Memory B cell (primary cell): ENCODE measurements at regions not wholly inside any gene's neighbourhood (a gene's known extent, or its start where the extent isn't known, plus 50 kb on each side); places are given as distances from the start of the nearest gene placed in this dataset.
"Not testable (repeated sequence)": the region's sequence is repeated elsewhere in the genome, so short reads cannot be mapped to it uniquely, and the experiment has no call there.

Source experiments
- ATAC-seq: fragments of 150-1000 bp; cut with Tn5 transposase; 2 replicates; pipeline ENCODE4 v1.10.0; 2021; ENCODE audit warnings: low read depth, mild to moderate bottlenecking, moderate library complexity
- DNase-seq, 2 donors: peaks; one replicate each; pipeline ENCODE4 v3.0.0; 2022; ENCODE audit warnings: low spot score in 2 of 2
- H3K27ac Mint-ChIP-seq: one replicate; pipeline ENCODE4 v1.8.0; 2022; ENCODE audit warnings: mild to moderate bottlenecking, moderate library complexity, mixed read lengths
- H3K27me3 Mint-ChIP-seq: one replicate; pipeline ENCODE4 v1.8.0; 2022; ENCODE audit warnings: mixed read lengths
- H3K36me3 Mint-ChIP-seq: one replicate; pipeline ENCODE4 v1.8.0; 2022; ENCODE audit warnings: mild to moderate bottlenecking, mixed read lengths
- H3K4me1 Mint-ChIP-seq: one replicate; pipeline ENCODE4 v1.8.0; 2022; ENCODE audit warnings: mixed read lengths
- H3K4me3 Mint-ChIP-seq: one replicate; pipeline ENCODE4 v1.8.0; 2022; ENCODE audit warnings: mild to moderate bottlenecking, moderate library complexity, mixed read lengths
- H3K9me3 Mint-ChIP-seq: one replicate; pipeline ENCODE4 v1.8.0; 2022; ENCODE audit warnings: mixed read lengths

- DNase-seq (no peak), ATAC-seq (no peak)
- H3K4me3 Mint-ChIP-seq, result no peak overlapping the region
- H3K9me3 Mint-ChIP-seq, result peaks cover 3% of the 10 kb centered on the region
- no peaks in the 10 kb centered on the region for H3K4me1 Mint-ChIP-seq
- H3K27me3 Mint-ChIP-seq, result no peaks in the 10 kb centered on the region
- H3K36me3 Mint-ChIP-seq, result no peaks in the 10 kb centered on the region
- no peak overlapping the region for H3K27ac Mint-ChIP-seq
Observed at GRCh38 chr6:103326760-103327757, 1532.7 kb downstream of the HACE1 start.

DNA sequence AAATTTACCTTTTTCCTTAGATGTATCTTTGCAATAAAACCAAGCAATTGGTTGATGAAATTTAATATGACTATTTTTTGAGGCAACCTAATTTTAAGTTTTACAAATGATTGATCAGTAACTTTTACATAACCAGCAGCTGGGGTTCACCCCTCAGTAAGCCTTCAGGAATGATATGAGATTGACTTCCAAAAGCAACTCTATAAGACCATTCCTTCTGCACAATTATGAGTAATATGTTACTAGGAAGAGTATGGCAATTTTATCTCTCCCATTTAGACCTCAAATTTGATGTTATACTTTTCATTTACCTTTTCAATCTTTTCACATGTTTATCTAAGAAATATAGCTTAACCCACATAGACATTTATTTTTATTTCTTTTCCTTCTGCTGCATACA, 1546.3 kb downstream of the HACE1 start:
- Mint-ChIP-seq H3K36me3 (no peaks in the 10 kb centered on the region), H3K27me3 (no peaks in the 10 kb centered on the region), H3K4me3 (no peak overlapping the region), H3K27ac (no peak overlapping the region), H3K4me1 (no peaks in the 10 kb centered on the region), H3K9me3 (no peaks in the 10 kb centered on the region)
- ATAC-seq (no peak), DNase-seq (no peak)

- not testable (repeated sequence) for H3K27ac Mint-ChIP-seq, H3K4me1 Mint-ChIP-seq, H3K27me3 Mint-ChIP-seq, DNase-seq, ATAC-seq, H3K36me3 Mint-ChIP-seq, H3K4me3 Mint-ChIP-seq, H3K9me3 Mint-ChIP-seq
Observed at GRCh38 chr6:103294376-103294775, 1565.3 kb downstream of the HACE1 start.

DNA sequence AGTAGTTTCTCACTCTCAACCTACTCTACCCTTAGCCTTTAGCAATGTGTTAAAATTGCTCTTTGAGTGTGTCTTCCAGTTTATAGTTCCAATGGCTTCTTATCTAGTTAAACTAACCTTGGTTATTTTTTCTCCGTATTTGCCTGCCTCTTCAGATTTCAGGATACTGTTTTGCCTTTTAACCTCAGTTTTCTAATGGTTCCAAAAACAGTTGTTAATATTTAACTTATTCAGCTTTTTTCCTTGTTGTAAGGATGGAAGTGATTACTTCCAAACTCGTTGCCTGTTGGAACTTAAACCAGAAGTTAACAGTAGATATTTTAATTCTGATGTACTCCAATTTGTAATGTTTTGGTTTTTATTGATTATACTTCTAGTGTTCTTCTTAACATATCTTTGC, 1574.9 kb downstream of the HACE1 start:
- Mint-ChIP-seq H3K27me3 (no peaks in the 10 kb centered on the region), H3K27ac (no peak overlapping the region), H3K4me3 (no peak overlapping the region), H3K9me3 (peaks cover 5% of the 10 kb centered on the region), H3K4me1 (no peaks in the 10 kb centered on the region), H3K36me3 (no peaks in the 10 kb centered on the region)
- ATAC-seq, result no peak
- DNase-seq, result no peak

- Mint-ChIP-seq H3K27me3 (no peaks in the 10 kb centered on the region), H3K27ac (no peak overlapping the region), H3K9me3 (peaks cover 3% of the 10 kb centered on the region), H3K4me3 (no peak overlapping the region), H3K4me1 (no peaks in the 10 kb centered on the region), H3K36me3 (no peaks in the 10 kb centered on the region)
- ATAC-seq, result no peak
- DNase-seq, result no peak
Observed at GRCh38 chr6:103280417-103280816, 1579.3 kb downstream of the HACE1 start.

DNA sequence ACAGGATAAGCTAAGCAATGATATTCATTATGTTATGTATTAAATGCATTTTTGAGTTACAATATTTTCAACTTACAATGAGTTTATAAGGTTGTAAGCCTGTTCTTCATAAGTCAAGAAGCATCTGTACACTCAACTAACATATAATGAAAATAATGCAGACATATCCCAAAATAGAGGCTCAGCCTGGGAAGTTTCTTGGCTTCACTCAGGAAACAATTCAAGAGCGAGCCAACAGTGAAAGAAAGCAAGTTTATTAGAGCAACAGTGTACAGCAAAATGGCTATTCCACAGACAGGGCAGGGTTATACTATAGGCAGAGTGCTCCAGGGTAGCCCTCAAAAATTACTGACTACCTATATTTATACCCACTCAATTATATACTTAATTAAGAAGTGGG, 1581.8 kb downstream of the HACE1 start:
- H3K27me3 Mint-ChIP-seq, result no peaks in the 10 kb centered on the region
- H3K4me3 Mint-ChIP-seq, result no peak overlapping the region
- H3K36me3 Mint-ChIP-seq, result no peaks in the 10 kb centered on the region
- H3K9me3 Mint-ChIP-seq, result peaks cover 3% of the 10 kb centered on the region
- no peak for DNase-seq
- no peak overlapping the region for H3K27ac Mint-ChIP-seq
- no peaks in the 10 kb centered on the region for H3K4me1 Mint-ChIP-seq
- ATAC-seq, result no peak

GRCh38 chr6:103273048-103273447, 1586.7 kb downstream of the HACE1 start:
- ATAC-seq, result no peak
- Mint-ChIP-seq H3K36me3 (no peaks in the 10 kb centered on the region), H3K4me1 (no peaks in the 10 kb centered on the region), H3K9me3 (no peaks in the 10 kb centered on the region), H3K27ac (no peak overlapping the region), H3K27me3 (no peaks in the 10 kb centered on the region), H3K4me3 (no peak overlapping the region)
- no peak for DNase-seq

GRCh38 chr6:103269581-103269980, 1590.1 kb downstream of the HACE1 start:
- ATAC-seq (no peak), DNase-seq (no peak)
- no peaks in the 10 kb centered on the region for H3K4me1 Mint-ChIP-seq
- H3K27me3 Mint-ChIP-seq, result no peaks in the 10 kb centered on the region
- H3K4me3 Mint-ChIP-seq, result no peak overlapping the region
- no peak overlapping the region for H3K27ac Mint-ChIP-seq
- peaks cover 2% of the 10 kb centered on the region for H3K9me3 Mint-ChIP-seq
- no peaks in the 10 kb centered on the region for H3K36me3 Mint-ChIP-seq

DNA sequence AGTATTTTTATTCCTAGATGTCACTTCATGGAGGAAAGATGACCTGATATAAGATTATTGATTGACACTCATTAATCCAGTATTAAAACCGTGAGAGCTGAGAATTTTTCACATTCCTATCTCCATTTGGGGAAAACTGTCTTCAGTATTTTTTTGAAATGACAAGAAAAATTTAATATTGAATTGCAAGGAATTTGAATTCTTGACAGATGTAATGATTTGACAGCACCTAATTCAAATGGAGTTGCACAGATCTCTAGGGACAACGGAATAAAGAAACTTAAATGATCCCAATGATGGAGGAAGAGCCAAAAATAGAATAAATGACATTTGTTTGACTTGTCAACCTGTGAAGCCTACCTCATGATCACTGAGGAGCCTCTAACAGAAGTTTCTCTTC, 1591.4 kb downstream of the HACE1 start:
- Mint-ChIP-seq H3K36me3 (no peaks in the 10 kb centered on the region), H3K9me3 (peaks cover 2% of the 10 kb centered on the region), H3K27ac (no peak overlapping the region), H3K4me3 (no peak overlapping the region), H3K4me1 (no peaks in the 10 kb centered on the region), H3K27me3 (no peaks in the 10 kb centered on the region)
- DNase-seq (no peak), ATAC-seq (no peak)

DNA sequence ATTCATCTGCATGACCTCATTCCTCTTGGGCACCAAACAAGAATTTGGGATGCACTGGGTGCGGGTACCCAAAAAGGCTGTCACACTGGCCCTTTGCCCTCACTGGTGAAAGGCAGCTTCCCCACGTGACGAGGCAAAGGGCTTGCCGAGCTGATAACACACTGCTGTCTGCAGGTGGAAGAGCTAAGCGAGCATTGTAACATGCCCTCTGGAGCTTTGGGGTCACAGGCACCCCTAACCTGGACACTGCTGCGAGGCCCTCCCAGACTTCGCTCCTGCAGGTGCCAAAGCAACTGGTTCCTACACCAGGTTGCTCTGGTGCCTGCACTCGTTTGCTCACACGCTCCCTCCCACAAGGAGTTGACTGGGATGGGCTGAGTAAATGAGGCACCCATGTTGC, 1595.7 kb downstream of the HACE1 start:
- ATAC-seq (no peak), DNase-seq (no peak)
- Mint-ChIP-seq H3K27me3 (no peaks in the 10 kb centered on the region), H3K27ac (no peak overlapping the region), H3K36me3 (no peaks in the 10 kb centered on the region), H3K9me3 (peaks cover 5% of the 10 kb centered on the region), H3K4me3 (no peak overlapping the region), H3K4me1 (no peaks in the 10 kb centered on the region)

DNA sequence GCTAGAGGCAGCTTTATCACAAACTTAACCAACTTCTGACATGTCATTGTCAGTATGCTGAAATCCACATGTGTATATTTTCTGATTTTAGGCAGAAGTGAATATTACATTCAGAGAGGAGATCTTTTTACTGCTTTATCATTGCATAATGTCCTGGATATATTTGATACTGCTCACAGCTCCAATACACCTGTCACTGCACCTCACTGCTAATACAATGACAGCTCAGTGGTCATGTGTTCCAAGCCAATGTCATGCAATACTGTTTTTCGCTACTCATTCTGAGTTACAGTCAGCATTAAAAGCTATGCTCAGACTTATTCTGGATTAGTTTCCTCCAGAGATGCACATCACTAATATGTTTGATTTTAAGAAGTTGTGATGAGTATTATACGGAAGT, 1604.6 kb downstream of the HACE1 start:
- H3K36me3 Mint-ChIP-seq, result no peaks in the 10 kb centered on the region
- H3K27me3 Mint-ChIP-seq, result no peaks in the 10 kb centered on the region
- ATAC-seq (no peak), DNase-seq (no peak)
- no peaks in the 10 kb centered on the region for H3K4me1 Mint-ChIP-seq
- H3K27ac Mint-ChIP-seq, result no peak overlapping the region
- peaks cover 4% of the 10 kb centered on the region for H3K9me3 Mint-ChIP-seq
- no peak overlapping the region for H3K4me3 Mint-ChIP-seq

GRCh38 chr6:103236923-103237322, 1622.8 kb downstream of the HACE1 start:
- H3K27me3 Mint-ChIP-seq, result no peaks in the 10 kb centered on the region
- no peak for DNase-seq
- H3K27ac Mint-ChIP-seq, result no peak overlapping the region
- no peak for ATAC-seq
- H3K9me3 Mint-ChIP-seq, result peaks cover 5% of the 10 kb centered on the region
- H3K36me3 Mint-ChIP-seq, result no peaks in the 10 kb centered on the region
- H3K4me3 Mint-ChIP-seq, result no peak overlapping the region
- no peaks in the 10 kb centered on the region for H3K4me1 Mint-ChIP-seq

- H3K4me3 Mint-ChIP-seq, result no peak overlapping the region
- no peak for ATAC-seq
- DNase-seq, result no peak
- H3K27me3 Mint-ChIP-seq, result no peaks in the 10 kb centered on the region
- H3K27ac Mint-ChIP-seq, result no peak overlapping the region
- peaks cover 5% of the 10 kb centered on the region for H3K9me3 Mint-ChIP-seq
- H3K4me1 Mint-ChIP-seq, result no peaks in the 10 kb centered on the region
- no peaks in the 10 kb centered on the region for H3K36me3 Mint-ChIP-seq
Observed at GRCh38 chr6:103231181-103231580, 1628.5 kb downstream of the HACE1 start.

- peaks cover 1% of the 10 kb centered on the region for H3K9me3 Mint-ChIP-seq
- H3K27ac Mint-ChIP-seq, result no peak overlapping the region
- no peaks in the 10 kb centered on the region for H3K4me1 Mint-ChIP-seq
- no peak overlapping the region for H3K4me3 Mint-ChIP-seq
- ATAC-seq (no peak), DNase-seq (no peak)
- H3K36me3 Mint-ChIP-seq, result no peaks in the 10 kb centered on the region
- no peaks in the 10 kb centered on the region for H3K27me3 Mint-ChIP-seq
Observed at GRCh38 chr6:103215847-103216246, 1643.9 kb downstream of the HACE1 start.

DNA sequence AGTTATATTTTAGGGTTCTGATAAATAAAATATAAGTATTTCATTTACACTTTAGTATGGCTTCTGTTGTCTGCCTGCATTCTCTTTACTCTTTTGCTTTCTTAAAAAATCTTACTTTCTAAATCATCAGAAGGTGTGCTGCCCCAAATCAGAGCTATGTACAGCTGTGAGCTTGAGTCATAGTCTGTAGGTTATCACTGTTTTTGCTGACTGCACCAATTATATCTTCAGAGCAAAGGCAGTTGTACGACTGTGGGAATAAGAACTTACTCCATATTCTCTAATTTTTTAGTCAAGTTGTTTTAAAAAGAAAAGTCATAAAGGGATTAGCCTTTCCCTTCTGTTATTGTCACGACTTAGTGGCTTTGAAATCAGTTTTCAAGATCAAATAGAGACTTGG, 1649.0 kb downstream of the HACE1 start:
- peaks cover 5% of the 10 kb centered on the region for H3K9me3 Mint-ChIP-seq
- no peak overlapping the region for H3K27ac Mint-ChIP-seq
- no peaks in the 10 kb centered on the region for H3K36me3 Mint-ChIP-seq
- DNase-seq (no peak), ATAC-seq (no peak)
- H3K27me3 Mint-ChIP-seq, result no peaks in the 10 kb centered on the region
- H3K4me3 Mint-ChIP-seq, result no peak overlapping the region
- no peaks in the 10 kb centered on the region for H3K4me1 Mint-ChIP-seq
